NCI-H2227 (cell line): ENCODE measurements at regions not wholly inside any gene's neighbourhood (a gene's known extent, or its start where the extent isn't known, plus 50 kb on each side); places are given as distances from the start of the nearest gene placed in this dataset.

Experiments
- DNase-seq: peaks from one replicate; lab custom pipeline; 2025; ENCODE audit not compliant: unreplicated experiment; lab: John Stamatoyannopoulos, UW

DNA sequence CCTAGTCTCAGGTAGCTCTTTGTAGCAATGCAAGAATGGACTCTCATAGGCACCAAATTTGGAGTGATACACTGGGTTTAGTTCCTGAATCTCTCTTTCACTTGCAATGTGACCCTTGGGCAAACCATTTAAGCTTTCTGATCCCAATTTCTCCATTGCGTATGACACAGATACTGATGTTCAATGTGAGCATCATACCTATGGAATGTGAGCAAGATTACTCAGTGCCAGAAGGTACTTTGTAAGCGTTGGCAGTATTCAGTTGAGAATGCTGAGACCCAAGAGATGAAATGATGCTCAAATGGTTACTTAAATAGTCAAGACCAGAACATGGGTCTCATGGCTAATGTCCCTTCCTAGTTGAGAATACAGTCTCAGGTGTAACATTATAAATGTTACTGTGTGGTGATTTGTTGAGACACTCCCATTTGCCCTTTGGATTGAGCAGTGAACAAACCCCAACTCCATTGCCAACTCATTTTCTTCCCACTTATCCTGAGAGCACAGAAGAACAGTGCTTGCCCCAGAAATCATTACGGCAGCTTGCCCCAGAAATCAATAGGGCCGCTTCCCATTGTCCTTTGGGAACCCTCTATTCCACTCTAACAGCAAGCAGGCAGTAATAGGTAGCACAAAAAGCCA lies 134.1 kb downstream of the SOX9 start:
- DNase-seq: no peak

DNA sequence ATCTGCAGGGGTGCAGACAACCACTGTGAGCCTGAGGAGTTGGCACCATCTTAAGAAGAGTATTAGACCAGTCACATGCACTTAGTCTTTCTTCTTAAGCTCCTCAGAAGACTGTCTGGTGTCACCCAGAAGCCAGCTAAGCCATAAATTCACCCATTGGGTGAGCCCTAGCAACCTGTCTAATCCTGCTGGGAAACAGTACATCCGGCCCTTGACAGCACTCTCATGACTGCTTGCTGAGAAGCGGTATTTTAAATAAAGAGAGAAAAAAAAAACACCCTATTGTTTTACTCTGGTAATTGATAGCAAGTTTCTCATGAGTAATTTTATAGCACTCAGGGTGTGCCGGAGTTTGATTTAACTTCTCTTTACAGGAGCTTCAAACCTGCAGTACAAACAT lies 134.7 kb downstream of the SOX9 start:
- no peak for DNase-seq

DNA sequence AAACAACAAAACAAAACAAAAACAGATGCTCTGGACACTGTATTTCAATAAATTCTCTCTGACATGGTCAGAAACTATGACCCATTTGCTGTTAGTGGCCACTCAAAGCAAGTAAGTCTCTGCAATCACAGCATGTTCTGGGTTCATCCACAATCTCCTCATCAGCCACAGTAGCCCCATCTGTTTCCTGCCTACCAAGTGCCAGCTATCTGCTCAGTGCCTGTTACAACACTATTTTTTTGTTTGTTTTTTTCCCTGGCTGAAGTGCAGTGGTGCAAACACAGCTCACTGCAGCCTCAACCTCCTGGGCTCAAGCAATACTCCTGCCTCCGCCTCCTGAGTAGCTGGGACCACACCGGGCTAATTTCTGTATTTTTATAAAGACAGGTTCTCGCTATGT lies 137.9 kb downstream of the SOX9 start:
- DNase-seq: no peak

DNA sequence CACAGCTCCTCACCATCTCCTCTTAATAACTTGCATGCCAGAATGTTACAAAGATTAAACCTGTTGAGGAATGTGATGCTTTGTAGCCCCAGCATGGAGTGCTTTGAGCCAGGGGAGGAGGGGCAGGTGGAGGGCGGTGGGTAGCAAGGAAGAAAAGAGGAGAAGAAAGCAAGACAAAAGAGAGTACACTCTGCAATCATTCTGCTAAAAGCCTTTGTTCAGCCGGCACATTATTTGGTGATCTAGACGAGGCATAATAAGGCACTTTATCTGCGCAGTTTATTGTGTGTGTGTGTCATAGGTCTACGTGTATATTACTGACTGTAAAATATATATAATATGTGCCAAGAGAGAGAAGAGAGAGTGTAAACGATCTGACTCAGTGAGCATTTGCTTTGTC lies 139.1 kb downstream of the SOX9 start:
- peak; percentile 61 for DNase-seq

DNA sequence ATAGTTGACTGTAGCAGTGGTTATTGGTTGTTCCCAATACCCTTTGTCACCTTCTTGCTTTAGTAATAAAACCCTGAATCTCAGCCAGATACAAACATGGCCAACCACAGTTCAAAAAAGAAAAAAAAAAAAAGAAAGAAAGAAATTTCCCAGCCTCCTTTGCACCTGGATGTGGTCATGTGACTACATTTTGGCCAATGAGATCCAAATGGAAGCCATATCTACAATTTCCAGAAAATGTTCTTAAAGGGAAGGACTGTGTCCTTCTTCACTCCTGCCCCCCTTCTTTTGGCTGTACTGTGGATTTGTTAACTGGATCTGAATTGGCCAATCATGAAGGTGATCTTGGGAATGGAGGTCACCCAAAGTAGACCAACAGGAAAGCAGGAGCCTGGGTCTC lies 141.9 kb downstream of the SOX9 start:
- DNase-seq: no peak

DNA sequence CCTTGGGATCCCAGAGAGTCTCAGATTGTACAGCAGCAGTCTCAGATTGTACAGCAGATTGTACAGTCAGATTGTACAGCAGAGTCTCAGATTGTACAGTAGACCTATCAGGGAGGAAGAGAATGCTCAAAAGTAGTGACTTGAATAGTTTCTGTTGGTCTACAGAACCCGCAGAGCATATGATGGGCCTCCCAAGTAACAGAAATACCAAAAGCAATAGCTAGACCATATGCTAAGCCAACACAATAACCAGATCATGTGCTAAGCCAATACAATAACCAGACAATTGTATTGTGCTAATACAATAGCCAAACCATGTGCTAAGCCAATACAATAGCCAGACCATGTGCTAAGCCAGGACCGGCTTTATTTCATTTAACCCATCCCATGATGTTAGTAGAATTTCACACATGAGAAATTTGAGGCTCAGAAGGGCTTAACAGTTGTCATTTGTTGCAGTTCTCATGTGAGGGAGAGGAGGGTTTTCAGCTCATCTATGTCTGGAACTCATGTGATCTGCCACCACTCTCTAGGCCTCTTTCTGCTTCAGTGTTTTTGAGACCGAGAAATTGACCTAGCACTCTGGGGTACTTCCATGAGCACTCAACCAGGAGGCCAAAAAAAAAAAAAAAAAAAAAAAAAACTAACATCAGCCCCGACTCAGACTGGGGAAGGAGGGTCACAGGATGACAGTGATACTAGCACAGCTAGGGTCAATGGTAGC lies 144.0 kb downstream of the SOX9 start:
- no peak for DNase-seq

DNA sequence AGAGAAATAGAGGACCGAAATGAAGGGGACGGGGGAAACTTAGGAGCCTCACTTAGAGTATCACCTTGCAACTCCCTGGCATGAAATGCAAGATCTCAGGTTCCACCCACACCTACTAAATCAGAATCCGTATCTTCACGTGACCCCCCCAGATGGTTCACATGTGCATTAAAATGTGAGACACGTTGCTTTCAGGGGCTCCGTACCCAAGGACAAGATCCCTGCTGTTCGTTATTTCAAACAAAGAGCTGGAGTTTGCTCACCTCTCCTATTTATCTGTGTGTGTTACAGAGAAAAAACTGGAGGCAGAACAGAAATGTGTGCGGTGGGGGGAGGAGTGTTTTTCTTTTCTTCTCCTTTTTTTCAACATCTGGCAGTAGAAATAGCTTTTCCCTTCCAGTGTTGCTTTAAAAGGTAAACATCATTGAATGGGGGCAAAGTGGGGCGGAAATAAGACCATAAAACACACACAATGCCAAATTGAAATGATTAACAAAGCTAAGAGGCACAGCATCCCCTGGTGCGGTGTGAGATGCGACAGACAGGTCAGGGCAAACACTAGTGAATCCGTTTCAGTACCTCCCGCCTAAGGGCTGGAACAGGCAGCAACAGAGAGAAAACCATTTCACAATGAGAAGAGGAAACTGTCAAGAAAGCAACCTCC lies 145.4 kb downstream of the SOX9 start:
- peak; percentile 75 for DNase-seq

DNA sequence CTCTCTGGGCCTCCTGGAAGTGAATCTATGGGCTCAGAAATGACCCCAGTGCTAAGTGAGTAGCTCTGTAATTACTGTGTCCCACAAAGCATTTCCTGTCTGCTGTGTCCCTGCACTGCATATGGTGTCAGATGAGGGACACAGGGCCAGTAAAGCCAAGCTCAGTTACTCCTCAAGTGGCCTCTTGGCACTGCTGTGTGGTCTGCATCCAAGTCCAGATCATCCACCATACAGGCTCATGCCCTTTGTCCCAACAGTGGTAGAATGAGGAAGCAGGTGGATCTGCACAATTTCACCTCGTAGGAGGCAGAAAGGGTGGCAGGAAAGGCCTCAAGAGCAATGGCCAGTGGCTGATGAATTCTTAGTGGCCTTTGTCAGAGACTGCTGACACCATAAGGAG lies 146.8 kb downstream of the SOX9 start:
- DNase-seq: no peak

DNA sequence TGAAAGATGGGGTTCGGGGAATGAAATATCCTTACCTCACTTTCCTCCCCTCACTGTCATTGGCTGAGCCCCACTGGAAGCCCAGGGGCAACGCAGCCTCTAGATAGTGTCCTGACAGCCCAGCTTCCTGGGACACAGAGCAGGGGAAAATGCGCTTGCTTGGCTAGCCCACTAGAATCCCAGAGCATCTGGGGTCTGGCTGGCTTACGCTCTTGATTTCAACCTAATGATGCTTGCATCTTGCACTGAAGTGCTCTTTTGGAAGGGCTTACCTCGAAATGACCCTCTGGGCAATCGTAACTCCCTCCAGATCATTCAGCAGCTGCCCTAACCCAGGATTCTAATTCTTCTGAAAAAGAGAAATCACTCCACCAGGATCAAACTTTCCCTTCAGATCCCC lies 147.6 kb downstream of the SOX9 start:
- no peak for DNase-seq

DNA sequence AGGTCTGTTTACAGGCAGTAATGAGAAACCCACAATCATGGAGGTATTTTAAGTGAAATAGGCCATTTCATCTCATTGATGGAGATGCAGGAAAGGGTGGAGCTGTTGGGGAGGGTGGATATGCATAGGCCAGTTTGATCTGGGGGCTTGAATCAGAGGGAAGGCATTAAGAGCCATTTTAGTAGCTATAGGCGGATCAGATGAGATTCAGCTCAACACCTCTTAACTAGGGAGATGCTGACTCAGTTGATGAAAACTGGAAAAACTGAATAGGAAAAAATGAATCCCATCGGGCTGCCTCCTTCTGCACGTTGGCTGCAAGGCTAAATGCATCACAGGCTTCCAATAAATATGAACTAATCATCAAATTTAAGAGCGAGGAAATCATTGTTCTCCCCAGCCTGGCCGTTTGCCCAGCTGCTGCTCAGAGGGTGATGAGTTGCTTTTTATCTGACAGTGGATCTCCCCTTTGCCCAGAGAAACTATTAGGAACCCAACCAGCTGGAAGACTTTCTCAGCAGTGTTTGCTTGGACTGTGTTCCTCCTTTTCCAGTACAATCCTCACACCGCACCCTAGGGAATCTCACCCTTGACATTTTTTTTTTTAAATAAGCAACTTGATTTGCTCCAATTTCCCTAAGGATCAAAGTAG lies 149.6 kb downstream of the SOX9 start:
- peak; percentile 66 for DNase-seq

DNA sequence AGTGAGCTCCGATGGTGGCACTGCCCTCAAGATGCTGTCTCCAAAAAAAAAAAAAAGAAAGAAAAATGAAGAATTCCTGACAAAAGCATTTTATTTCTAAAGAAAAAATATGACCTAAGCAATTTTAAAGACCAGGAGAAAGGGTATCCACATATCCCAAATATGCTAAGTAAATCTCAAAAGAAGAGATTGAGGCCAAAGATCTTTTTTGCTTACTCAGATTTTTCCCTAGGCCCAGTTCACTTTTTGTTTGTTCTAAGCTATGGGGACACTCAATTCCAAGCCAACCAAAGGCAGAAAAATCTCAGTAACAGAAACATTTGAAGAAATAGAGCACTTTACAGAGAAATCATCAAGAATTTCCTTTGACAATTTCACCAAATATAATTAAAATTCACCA lies 150.8 kb downstream of the SOX9 start:
- DNase-seq: no peak

DNA sequence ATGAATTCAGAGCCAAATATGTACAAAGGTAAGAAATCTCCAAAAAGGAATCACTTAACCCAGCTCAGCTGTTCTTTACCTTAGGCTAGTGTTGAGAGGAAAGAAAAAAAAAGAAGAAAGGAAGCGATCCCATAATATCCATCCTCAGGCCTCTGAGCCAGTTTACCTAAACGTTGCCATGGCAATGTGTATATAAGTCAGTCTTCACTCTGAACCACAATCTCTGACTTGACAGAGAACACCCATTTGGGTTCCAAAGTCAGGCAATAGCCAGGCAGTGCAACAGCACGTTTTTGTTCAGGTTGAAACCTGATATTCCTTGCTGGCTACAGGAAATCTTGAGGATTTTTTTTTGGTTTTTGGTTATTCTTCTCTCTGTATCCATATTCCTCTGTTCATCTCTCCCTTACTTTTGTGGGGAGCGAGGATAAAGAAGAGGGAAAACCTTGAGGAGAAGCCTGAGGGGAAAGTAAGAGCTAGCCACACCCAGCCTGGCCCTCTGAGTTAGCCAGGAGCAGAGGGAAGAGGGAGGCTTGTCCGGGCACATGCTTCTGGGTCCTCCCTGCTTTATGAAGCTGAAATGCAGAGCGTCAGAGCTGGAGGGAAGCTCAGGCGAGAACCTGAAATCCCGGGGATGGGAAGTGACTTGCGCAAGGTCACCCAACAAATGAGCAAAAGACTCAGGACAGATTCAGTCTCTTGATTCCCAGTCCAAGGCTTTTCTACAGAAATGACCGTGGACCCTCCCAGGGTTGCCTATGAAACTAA lies 152.7 kb downstream of the SOX9 start:
- no peak for DNase-seq

DNA sequence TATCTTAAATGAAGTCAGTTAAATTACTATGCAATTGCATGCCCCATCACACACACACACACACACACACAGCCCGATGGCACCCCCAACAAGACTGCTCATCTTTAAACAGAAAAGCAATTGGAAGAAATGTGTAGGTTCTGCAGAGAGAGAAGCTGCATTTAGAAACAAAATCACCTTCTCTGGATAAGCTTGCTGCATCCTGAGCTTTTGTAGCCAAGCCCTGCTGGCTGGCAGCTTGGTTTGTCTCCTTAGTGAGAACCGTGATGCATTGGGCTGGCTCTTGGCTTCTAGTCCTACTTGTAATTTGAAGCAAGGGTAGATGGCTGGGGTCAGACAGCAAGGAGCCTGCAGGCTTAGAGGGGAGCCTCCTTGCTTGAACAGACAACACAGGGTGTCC lies 153.8 kb downstream of the SOX9 start:
- no peak for DNase-seq

DNA sequence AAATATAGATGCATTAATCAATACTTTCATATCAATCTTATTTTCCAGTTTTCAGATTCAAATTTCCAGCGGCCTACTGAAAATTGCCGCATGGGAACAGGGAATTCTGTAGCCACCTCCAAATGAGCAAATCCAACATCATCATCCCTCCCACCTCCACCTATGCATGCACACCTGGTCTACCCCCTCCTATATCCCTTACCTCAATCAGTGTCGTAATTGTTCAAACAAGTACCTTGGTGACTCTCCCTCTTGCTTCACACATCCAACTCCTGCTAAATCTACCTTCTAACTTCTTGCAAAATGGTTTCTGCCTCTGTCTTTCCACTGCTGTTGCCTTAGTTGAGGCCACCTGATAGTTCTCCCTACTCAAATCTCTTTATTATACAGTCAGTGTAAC lies 160.1 kb downstream of the SOX9 start:
- DNase-seq: no peak

DNA sequence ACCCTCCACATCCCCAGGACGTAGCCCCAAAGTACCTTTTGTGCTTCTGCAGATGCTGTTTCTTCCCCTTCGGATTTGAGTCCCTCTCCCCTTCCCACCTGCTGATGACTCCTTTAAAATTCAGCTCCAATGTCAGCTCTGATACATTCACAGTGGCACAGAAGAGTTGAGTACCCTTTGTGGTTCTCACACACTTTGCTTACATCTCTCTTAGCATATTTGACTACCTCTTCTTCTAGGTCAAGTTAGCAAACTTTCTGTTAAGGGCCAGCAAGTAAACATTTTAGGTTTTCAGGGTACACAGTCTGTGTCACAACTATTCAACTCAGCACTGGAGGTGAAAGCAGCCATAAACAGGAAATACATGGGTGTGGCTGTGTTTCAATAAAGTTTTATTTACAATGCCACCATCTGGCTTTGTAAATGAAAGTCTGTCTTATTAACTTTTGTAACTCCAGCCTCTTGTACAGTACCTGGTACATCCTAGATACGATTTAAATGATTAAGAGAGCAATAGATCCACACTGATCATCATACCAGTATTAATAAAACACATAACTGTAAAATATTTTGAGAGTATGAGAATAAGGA lies 161.7 kb downstream of the SOX9 start:
- no peak for DNase-seq

DNA sequence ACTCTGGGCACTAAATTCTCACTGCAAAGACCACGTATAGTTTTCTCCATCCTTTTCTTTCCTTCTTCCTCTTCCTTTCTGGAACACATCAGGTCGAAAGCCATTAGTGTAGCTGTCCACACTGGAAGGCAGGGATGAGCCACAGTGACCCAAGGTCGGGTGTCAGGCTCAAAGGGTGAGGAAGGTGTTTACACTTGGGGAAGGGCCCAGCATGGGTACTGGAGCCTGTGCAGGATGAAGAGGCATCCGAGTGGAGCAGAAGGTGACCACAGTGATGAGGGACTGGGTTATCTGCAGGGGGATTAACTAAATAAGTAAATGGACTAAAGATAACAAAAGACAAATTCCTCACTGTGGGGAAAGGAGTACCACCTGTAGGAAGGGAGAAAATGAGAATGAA lies 164.0 kb downstream of the SOX9 start:
- no peak for DNase-seq

DNA sequence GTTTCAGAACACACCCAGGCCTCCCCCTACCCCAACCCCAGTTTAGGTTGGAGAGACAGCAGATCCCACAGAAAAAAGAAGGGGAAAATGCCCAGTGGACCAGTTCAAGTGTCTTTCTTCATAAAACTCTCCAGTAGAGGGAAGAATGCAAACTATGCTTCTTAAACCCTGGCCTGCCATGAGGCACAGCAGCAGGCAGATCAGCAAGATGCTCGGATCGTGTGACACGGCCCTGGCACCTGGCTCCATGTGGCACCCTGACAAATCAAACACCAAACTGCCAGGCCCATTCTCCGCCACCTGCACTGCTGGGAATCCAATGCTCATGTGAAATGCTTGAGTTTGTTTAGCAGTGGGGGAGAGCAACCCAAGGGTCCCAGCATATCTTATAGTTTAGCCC lies 166.8 kb downstream of the SOX9 start:
- DNase-seq: no peak

DNA sequence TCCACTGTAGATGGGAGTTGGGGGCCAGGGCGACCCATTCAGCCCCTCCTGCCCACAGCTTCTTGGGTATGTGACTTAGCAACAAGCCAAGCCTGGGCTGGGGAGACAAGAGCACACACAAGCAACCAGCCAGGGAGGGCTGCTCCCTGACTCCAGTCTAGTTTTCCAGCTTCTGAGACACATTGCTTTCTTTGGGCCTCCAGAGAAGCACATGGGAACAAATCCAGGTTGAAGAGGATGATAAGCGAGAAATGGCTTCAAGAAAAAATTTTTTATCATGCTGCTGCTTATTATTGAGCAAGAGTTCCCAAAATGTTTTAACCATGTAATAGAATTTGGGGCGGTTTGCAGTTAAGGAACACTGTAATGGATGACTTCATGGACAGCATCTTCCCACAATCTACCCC lies 173.7 kb downstream of the SOX9 start:
- DNase-seq: no peak

DNA sequence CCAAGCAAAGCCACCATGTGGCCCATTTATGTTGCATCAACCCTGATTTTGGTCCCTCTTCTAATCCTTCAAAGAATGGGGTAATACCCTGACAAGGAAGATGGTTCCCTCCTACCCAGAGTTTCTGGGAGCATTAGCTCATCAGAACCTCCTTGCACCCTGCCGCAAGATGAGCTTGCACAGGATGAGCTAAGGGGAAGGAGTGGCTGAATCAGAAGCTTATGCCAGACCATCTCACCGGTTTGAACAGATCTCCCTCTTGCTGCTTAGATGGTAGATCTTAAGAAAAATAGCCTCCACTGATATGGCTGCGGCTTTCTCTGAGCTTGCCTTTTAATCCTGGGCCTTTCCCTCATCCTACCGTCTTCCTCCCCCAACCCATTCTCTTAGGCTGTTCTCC lies 175.1 kb downstream of the SOX9 start:
- DNase-seq: no peak

DNA sequence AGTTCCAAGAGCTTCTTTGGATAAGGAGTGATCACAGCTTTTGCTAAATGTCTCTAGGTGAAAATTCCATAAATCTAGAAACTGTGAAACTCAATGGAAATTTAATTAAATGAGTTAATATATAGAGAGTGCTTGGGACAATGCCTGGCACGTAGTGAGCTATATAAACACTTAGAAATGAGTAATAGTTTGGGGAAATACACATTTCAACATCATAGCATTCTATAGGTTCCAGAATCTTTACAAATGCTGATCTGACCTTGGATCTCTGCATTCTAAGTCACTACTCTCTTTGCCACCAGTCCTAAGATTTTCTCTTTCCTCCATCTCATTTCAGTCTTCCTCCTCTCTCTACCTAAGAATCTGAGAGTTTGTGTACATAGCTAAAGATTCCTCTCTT lies 175.6 kb downstream of the SOX9 start:
- no peak for DNase-seq
